ENCODE measurements at regions not wholly inside any gene's neighbourhood (a gene's known extent, or its start where the extent isn't known, plus 50 kb on each side); places are given as distances from the start of the nearest gene placed in this dataset.

DNA sequence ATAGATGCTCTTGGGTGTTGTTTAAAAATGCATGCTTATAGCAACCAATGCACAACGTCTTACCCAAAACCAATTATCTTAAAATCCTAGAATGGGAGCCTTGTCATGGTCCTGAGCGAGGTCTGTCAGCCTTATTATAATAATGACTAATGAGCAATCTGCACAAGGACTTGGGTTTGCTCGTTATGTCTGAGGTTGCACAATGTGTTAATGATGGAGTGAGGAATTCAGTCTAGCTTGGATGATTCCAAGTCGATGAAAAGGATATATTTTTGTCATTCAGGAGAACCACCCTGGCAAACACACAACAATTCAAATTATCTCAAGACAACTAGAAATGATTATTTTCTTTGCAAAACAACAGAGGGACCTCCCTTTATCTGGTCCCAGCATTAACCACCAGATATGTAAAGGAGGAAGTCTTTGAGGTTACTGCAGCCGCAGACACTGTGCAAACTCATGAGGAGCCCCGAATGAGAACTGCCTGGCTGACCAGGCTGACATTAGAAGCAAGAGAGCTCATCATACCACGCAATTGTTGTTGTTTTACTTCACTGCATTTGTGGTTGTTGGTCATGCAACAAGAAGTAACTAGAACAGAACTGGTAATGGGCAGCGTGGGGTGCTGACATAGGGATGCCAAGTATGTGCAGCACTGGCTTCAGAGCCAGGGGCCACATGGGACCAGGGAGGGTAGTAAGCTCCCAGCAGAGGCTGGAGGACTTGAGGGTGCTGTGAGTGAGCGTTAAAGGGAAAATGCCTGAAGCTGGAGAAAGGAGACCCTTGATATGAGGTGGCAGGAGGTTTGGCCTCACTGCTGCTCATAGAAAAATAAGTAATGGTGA lies 488.3 kb downstream of the CDH26 start:
- peak in 1 of 4 experiments; percentile 9 for DNase-seq

DNA sequence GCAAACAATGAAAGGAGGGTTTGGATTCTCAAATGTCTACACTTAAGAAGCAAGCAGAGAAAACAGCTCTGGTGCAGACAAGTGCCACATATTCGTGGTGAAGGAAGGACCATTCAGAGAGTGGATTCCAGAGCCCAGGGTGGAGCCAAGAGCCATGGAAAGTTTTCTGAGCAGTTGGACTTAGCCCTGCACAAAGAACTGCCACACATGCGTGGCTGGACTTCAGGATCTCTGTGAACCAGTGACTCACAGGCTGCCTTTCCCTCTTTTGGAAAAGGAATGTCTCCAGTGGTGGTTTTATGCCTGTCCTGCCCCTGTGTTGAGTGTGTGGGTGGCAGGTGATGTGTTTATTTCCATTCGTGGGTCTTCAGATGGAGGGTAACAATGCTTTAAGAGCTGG lies 489.5 kb downstream of the CDH26 start:
- no peak for DNase-seq

DNA sequence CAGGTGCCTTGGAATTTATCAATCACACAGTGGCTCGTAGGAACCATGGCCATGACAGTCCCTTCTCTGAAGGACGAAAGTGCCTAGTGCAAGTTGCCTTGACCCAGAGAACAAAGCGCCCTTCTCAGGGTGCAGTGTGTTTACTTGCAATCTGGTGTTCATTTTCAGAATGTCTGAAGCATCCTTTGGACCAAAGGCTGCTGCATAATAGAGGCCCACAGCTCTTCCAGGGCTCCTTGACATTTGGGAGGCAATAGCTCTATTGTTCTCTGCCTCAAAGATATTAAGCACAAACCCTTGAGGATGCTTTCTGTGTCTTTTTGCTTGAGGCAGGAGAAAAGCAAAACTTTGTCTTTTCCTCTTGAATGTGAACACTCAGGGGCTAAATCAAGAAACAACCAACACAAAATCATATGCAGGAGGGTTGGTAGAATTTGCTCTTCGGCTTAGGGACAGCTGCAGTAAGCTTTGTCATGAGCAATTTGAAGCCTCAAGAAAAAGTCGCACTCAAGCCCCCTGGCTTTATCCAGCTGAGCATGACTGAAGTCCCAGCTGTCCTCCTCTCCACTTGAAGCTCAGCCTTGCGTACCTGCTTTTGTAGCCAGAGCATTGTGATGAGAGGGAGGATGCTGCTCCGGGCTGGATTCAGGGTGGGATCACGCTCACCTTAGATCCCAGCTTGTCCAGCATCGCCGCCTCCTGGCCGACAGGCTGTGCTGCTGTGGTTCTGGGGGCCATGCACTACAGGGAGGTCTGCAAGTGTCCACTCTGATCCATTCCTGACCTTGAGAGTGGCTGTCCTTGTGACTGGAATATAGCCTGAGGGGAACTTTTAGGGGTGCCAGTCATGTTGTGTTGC lies 495.4 kb downstream of the CDH26 start:
- no peak for DNase-seq

DNA sequence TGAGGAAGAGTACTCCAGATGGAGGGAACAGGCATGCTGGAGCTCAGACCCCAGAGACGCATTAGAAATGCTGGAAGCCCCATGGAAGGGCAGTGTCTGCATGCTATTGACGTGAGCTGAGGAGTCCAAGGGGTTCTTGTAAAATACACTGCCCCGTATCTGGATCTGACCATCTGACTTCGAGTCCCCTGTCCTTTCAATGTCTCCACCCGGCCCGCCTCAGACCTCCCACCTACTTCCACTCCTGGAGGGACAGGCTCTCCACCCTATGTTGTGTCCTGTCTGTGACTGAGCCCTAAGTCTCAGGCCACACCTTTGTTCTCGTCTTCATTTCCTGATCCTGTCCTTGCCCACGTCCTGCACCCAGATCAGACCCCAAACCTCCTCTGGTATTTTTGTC lies 496.3 kb downstream of the CDH26 start:
- no peak for DNase-seq

DNA sequence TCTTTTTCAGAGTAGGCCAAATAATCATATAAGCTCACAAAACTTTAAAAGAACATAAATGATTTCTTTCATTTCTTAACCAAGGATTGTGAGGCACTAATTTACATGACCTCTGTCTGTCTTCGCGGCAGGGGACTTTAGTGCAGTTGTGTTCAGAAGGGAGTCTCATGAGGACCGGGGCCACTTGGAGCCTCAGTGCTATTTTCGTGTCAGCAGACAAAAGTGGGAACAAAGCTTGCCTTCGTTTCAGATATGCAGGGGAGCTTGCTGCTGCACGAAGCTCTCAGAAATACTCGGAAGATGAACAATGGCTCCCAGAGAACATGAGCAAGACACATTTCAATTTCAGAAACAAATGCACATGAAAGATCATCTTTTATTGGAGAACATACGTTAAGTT lies 497.0 kb downstream of the CDH26 start:
- DNase-seq = no peak

DNA sequence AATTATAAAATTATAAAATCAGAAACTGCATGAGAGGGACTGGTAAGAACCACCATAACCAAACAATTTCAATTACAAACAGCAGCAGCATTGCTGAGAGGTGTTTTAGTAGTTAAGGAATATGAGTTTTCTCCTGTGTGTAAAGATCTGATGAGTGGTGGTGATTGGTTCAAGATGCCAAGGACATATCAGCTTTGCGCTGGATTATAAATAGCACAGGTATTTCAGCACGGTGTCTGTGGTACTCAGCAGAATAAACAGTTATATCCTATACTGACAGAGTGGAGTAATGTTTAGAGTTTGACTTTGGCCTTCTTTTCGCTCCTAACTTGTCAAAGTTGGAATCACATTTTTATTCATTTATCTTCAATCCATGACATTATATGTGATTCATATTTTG lies 501.0 kb downstream of the CDH26 start:
- DNase-seq = no peak

DNA sequence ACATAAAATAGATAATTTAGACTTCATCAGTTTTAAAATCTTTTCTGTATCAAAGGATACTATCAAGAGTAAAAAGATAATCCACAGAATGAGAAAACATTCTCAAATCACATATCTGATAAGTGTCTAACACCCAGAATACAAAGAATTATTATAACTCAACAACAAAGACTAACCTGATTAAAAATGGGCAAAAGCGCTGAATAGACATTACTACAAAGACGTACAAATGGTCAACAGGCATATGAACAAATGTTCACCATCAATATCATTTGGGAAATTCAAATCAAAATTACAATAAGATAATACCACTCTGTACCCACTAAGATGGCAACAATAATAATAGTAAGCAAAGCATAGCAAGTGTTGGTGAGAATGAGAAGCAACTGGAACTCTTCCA lies 503.8 kb downstream of the CDH26 start:
- no peak for DNase-seq

DNA sequence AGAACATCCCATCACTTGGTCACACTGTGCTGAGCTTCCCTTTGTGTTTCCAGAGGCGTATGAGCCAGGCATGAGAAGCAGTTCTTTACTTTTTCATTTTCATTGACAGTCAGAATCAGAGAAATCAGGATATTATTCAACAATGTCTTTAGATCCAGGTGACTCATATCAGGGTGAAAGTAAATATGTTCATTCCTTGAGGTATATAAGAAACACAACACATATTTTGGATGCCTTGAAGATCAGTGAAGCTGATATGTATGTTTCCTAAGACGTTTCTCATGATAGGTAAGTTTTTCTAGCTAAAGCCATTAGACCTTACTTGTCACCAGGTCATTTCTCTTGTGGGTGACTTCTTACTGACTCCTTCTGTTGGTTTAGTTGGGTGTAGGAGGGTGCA lies 505.6 kb downstream of the CDH26 start:
- DNase-seq = no peak

DNA sequence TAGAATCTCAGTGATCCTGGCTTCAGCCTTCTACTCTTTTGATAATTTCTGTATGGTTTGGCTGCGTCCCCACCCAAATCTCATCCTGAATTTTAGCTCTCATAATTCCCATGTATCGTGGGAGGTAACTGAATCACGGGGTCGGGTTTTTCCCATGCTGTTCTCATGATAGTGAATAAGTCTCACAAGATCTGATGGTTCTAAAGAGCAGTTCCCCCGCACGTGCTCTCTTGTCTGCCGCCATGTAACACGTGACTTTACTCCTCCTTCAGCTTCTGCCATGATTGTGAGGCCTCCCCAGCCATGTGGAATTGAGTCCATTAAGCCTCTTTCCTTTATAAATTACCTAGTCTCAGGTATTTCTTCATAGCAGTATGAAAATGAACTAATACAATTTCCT lies 507.2 kb downstream of the CDH26 start:
- no peak for DNase-seq

DNA sequence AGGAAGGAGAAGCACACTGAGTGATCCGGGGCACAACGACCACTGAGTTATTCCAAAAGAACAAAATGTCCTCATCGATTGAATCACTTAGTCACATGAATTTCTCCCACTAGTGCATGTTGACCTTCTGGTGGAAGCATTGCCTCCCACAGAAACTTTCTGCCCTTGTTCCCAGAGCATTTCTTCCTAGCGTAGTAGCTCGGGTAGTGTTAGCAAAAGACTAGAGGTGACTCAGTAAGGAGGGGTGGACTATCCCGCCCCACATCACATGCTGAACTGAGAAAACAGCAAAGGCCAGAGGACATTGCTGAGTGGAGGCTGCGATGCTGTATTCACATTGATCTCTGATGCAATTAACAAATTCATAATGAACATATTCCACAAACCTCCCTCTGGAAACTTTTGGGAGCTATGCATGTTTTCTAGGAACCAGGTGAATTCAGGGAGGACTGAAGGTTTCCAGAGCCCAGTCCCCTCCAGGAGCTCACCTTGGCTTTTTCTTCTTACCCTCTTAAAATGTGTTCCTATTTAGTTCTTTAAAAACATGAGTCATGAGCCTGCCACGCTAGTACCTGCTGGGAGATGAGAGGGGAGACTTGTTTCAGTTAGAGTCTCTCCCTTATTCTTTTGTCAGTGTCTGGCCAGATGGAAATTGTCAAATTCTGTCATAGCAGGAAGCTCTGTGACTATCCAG lies 507.9 kb downstream of the CDH26 start:
- DNase-seq = peak in 2 of 4 experiments; percentile 7 to 13

DNA sequence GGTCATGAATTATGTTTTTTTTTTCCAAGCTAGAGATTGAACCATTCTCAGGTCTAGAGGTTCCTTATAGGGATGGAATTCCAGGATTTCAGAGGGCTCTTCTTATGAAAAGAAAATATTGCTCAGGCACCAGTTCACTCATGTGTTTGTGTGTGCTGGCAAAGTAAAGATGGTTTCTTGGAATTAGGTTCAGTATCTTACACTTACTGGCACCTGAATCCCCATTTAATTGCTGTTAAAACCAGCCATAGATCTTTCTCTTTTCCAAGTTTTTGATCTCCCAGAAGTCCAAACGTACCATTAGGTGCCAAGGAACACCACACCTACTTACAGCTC lies 508.4 kb downstream of the CDH26 start:
- DNase-seq = no peak

DNA sequence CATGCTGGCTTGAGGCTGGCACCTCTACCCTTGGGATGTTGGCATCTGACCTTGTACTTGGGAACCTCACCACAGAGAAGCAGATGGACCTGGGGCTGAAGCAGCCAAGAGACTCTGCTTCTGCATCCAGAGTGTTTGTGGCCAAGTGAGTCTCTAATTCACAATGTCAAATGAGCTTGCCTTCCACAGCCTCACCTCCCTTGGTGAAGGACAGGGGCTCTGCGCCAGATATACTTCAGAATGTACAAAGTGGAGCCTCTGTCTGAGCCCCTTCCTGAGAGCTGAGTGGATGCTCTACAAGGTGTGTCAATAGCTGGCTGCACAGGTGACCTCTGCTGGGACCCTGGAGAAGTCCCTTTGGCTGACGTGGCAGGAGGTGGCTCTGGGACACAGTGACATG lies 508.9 kb downstream of the CDH26 start:
- DNase-seq = no peak

DNA sequence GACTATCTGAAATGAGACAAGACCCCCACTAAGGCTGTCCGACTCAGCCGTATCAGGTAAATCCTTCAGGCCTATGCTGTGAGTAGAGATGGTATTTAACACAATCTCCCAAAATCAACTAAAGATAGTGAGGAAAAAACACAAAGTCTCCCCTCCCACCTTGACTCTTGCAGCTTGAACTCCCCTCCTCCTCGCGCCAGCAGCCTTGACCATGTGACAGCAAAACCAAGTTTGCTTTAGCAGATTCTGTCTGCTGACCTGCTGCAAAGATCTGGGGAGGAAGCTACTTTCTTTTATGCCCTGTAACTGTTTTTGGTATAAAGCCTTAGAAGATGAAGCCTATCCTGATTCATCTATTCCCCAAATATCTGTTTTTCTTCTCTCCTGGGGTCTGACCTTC lies 509.5 kb downstream of the CDH26 start:
- no peak for DNase-seq

DNA sequence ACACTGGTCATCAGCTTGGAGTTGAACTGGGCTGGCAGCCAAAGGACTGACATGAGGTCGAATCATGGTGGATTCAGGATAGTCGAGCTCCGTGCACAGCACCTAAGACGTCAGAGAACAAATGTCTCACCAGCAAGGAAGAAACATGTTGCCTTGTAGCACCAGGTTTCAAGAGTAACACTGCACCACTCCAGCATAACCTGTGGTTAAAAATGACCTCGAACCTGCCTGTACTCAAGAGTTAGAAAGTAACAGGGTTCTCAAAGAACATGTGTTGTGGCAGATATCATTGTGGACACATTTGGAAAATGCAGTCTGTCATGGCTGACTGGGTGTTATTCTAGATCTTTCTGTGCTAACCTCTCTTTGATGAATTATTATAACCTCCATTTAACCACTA lies 511.6 kb downstream of the CDH26 start:
- no peak for DNase-seq

DNA sequence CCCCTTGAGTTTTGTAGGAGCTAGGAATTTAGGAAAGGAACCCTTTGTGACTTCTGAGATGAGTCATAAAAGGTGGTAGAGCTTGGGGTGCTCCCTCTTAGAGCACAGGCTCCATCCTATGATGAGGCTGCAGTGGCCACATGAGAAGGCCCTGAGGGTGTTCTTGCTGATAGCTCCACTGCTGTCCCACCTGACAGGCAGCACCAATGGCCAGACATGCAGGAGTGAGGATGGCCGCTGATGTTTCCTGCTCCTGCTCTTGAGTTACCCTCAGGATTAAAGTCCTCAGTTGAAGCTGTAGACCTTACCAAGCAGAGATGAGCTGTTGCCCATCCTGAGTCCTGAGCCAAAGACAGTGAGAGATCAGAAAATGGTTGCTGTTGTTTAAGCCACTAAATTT lies 512.1 kb downstream of the CDH26 start:
- no peak for DNase-seq

DNA sequence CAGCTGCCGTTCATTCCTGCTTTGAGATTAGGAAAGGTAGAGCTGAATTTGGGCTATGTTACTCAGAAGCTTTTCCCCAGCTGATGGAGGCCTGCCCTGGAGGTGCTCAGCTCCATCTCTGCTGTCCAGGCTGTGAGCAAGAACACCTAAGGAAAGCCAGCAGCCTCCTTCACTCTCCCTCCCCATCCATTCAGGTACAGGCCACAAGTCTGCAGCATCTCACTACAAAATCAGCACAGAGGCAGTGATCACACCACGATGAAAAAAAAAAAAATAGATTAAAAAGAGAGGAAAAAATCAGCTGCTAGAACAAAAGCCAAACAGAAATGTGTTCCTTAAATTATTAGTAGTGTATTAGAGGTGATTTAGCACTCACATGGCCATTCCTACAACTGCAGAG lies 515.0 kb downstream of the CDH26 start:
- DNase-seq = no peak

DNA sequence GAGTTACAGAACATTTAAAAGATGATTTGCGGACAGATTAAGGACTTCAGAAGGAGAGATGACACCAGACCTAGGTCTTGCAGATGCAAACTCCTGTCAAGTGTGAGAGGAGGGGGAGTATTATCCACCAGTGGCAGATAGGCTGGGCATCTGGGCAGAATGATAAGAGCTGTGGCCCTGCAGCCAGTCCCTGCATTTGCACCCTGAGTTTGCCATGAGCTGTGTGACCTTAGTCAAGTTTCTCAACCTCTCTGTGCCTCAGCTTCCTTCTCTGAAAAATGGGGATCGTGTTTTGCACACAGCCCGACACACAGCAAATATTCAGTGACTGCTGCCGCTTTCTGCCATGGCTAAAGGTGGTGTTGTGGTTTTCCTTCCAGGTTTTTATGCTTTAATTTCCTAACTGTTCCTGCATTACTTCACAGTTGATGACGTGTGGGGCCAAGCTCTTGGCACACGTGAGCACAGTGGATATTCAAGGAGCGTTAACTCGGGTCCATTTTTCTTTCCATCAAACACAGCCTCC lies 516.2 kb downstream of the CDH26 start:
- DNase-seq = no peak

DNA sequence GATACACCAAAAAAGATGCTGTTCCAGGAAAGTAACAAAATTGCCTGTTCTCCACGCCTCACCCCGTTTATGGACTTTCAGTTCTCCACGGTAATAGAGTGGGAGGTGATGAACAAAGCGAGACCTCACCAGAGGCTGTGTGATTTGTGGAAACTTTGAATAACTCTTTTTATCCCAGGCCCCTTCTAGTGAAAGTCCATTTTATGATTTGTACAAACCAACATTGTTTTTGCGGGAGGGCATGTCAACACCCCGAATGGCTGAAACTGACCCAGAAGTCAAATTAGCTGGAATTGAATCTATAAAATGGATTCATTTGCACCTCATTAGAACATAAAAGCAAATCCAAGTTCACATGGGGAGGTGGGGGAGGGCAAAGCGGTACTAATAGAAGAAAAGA lies 517.8 kb downstream of the CDH26 start:
- no peak for DNase-seq

DNA sequence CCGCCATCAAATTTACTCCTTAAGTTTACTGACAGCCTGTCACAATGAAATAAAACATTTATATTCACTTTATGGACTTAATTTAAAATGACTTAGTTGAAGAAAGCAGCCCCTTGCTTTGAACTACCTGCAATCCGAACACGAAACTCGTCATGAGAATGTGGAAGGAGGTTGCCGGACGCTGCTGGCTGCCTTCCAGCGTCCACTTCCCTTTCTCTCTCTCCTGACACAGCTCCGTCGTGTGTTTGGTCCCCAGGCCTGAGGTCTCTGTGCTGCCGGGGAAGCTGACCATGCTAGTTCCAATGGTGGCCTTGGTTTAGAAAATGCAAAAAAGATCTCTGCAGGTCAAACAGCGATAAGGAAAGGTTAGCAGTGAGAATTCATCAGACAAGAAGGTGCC lies 519.7 kb downstream of the CDH26 start:
- DNase-seq = peak; percentile 46 to 72 (median 58)

DNA sequence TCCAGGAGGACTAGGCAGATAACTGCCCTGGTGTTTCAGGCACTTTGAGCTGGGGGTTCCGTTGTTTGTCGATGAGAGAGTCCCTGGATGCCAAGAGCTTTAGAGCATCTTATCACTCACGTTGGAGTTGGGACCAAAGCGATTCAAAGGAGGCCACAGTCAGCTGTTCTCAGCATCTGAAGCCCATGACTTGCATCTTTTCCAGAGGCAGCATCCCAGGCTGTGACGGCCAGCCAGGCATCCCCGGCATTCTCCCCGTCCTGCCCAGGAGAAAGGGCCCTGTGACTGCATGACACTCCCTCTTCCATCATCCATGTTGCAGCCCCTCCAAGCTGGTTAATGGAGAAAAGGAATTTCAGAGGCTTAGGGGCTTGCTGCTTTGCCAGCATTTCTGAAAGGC lies 520.3 kb downstream of the CDH26 start:
- no peak for DNase-seq

DNA sequence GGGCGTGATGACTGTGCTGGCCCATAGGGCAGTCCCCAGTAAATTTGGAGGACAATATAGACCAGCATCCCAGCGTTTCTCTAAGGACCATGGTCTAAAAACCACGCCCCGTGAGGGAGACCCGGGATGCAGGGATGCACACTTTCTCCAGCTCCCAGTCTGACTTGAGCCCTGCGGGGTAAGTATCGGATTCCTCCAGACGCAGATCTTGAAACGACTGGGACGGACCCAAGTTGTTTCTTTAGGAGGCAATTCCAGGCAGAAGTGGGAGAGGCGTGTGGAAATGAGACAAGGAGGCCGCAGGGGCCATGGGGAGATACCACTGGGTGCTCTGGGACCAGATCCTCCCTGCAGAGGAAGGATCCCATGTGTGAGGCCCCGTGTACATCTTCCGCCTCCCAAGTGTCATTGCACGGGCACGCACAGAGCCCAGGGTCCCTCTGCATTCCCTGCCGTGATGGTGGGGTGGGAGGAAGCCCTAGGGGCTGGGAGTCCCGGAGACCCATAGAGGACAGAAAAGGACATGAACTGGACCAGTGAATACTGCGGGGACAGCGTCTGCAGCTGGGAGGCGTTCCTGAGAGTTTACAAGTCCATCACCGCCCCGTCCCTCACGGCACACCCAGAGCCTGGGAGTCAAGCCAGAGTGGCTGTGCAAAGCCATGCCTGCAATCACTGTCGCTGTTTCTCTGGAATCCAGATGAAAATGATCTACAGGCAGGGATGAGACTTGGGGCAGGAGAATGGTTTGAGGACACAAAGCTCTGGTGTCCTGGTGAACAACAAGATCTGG lies 522.9 kb downstream of the CDH26 start:
- no peak for DNase-seq

DNA sequence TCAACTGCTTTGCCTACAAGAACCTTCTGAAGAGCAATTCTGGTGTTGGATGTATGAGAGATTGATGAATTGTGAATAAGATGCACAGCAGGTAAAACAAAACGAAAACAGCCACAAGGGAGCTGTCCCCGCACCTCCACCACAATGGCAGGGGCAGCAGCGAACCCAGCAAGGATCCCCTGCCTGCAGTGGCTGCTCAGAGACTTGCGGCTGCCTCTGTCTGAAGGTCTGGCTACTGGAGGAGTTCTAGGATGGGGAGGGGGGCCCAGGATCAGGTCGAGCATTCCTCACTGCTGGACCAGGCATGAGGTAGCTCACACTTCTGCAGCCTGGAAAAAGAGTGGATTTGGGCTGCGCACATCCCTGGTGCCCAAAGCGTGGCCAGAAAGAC lies 523.5 kb downstream of the CDH26 start:
- no peak for DNase-seq

Measured in suppressor macrophage (primary cell).